Inflammatory macrophage treated with lipopolysaccharide for 1 hour (primary cell): ENCODE measurements at regions not wholly inside any gene's neighbourhood (a gene's known extent, or its start where the extent isn't known, plus 50 kb on each side); places are given as distances from the start of the nearest gene placed in this dataset.

Source experiments
- DNase-seq, 2 donors: peaks; one replicate each; pipeline ENCODE4 v3.0.0-alpha.2; 2020 to 2022

GRCh38 chr6:54991761-54992330 lies 145.3 kb downstream of the FAM83B start:
- DNase-seq, result no peak

DNA sequence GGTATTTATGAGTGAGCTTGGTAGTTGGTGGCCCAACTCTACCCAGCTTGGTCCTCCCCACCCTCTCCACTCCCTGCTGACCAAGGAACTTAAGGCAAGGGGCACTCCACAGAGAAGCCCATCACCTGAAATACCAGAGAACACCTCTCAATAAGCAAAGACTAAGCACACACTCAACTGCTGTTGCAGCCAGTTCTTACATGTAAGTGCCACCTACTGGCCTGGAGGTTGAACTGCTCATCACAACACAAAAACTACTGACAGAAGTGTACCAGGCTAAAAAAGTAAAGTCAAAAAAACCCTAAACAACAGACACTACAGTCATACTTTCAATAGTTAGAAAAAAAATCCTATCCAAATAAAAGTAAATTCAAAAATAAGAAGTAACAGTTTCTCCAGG lies 146.2 kb downstream of the FAM83B start:
- no peak for DNase-seq

DNA sequence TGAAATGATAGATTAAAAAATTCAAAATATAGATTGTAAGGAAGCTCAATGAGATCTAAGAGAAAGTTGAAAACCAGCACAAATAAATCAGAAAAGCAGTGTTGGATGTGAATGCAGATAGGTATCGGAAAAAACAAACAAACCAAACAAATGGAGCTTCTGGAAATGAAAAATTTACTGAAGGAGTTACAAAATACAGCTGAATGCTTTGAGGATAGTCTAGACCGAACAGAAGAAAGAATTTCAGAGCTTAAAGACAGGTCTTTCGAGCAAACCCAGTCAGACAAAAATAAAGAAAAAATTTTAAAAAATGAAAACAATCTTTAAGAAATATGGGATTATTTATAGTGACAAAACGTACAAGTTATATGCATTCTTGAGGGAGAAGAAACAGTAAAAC lies 146.7 kb downstream of the FAM83B start:
- DNase-seq, result no peak

DNA sequence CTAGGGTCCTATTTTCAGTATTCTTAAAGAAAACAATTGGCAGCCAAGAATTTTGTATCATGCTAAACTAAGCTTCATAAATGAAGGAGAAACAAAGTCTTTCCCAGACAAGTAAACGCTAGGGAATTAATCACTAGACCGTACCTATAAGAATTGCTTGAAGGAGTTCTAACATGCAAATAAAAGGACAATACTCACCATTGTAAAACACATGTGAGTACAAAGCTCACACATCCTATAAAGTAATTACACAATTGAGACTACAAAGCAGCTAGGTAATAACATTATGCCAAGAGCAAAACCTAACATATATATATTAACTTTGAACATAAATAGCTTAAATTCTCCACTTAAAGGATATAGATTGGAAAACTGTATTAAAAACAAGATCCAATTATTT lies 147.4 kb downstream of the FAM83B start:
- DNase-seq, result no peak

DNA sequence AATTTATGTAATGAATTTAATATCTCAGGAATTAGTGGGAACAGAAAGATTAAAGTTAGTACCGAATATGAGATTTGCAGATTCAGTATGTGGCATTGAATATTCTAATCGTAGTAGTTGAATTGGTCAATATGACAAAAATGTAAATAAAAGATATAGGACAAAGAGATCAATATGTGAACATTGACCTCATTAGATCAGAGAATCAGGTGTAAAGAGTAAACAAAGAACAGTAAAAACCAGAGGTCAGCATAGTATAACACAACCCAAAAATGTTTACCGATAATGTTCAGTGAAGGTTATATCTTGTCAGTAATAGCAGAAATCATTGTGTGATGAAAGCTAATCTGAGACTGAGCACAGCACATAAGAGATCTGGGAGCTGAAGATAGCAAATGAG lies 152.0 kb downstream of the FAM83B start:
- DNase-seq, result no peak

GRCh38 chr6:55003719-55004430 lies 157.3 kb downstream of the FAM83B start:
- DNase-seq, result no peak

GRCh38 chr6:55009131-55009530 lies 162.6 kb downstream of the FAM83B start:
- DNase-seq, result no peak

DNA sequence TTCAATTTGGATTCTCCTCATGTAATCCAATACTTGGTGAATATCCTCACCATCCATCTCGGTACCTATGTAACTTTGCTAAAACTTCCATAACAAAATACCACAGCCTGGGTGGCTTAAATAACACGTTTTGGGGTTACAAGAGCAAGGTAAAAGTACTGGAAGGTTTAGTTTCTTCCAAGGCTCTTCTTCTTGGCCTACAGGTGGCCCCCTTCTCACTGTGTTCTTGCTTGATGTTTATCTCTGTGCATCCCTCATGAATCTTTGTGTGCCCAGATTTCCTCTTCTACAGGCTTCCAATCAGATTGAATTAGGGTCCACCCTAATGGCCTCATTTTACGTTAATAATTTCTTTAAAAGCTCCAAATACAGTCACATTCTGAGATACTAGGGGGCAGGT lies 163.3 kb upstream of the HCRTR2 start:
- peak in 1 of 2 donors; percentile 17 for DNase-seq

DNA sequence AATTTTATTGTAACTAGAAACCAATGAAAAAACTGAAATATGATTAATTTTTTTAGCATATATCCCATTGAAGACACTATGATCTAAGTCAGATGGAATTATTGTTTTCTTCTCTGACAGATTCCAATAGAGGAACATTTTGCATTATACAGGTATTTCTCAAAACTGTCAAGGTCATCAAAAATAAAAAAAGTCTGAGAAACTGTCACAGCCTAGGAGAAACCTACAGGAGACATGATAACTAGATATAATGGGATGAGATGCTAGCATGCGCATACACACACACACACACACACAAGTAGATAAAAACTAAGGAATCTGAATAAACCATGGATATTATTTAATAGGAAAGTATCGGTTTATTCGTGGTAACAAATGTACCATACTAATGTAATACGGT lies 161.9 kb upstream of the HCRTR2 start:
- DNase-seq, result no peak

DNA sequence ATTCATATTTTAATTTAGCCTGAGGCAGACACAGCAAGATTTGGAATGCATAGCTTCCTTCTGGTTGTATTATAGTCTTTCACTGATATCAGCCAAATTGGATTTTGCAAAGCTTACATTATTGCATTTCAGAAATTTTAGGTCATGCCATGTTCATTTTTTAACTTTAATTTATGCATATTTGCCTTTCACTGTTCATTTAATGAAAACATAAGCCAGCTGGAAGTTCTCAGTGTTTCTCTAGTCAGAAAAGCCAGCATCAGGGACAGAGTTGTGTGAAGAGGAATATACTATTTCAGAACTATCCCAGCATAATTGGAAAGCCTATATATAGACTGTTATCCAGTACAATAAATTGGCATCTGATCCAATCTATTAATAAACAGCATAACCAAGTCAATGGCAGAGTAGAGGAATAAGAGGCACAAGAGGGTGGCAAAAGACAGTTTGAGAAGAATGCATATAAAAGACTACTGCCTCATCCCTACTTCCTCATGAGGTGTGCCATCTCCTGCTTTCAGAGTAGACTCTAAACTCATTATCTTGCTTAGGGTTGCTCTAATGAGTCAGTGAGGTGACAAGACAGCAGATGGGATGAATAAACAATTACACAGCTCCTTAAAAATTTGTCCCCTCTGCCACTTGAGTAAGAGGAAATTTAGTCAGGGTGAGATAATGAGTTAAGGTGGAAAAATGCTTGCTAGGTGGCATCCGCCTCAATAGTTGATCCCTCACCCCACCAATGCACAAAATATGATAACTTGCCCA lies 159.8 kb upstream of the HCRTR2 start:
- no peak for DNase-seq

DNA sequence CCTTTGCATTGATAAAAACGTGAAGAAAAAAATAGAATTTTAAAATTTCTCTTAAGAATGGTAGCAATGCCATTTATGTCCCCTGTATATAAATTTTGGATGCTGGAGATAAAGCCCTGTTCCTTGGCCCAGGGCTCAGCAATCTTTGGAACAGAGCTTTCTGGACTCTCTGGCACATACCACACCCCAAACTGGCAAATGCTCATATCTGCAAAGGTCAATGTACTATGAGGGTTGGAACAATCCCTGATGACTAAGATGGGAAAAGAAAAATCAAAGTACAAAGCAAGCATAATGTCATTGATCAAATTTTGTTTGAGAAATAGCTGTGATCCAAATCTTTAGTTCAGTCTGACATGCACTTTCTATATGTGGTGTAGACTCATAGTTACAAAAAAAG lies 158.1 kb upstream of the HCRTR2 start:
- no peak for DNase-seq

DNA sequence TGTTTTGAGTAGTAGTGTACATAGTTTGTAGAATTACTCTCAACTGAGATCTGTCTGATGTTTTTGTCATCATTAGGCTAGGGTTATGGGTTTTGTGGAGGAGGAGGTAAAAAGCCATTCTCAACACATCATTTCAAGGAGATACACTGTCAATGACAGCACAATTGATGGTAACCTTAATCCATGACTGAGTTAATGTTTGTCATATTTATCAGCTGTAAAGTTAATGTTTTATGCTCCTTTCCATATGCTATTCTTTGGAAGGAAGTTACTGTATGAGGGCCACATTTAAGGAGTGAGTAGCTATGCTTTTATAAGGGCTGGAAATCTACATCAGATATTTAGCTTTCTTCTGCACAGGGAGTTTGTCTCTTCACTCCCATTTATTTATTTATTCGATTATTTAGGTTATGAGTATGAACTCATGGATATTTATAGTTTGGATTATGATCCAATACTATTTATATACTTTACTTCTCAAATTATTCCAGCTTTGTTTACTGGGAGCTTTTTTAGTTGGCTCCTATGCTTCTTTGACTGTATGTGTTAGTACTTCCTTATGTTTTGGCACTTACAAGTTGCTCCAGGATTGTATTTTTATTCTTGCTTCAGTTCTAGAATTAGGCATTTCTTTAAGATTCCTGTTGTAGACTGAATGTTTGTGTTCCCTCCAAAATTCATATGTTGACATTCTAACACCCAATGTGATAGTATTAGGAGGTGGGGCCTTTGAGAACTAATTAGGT lies 156.6 kb upstream of the HCRTR2 start:
- no peak for DNase-seq

- DNase-seq, result no peak
Observed at GRCh38 chr6:55019591-55019990, 154.7 kb upstream of the HCRTR2 start.

DNA sequence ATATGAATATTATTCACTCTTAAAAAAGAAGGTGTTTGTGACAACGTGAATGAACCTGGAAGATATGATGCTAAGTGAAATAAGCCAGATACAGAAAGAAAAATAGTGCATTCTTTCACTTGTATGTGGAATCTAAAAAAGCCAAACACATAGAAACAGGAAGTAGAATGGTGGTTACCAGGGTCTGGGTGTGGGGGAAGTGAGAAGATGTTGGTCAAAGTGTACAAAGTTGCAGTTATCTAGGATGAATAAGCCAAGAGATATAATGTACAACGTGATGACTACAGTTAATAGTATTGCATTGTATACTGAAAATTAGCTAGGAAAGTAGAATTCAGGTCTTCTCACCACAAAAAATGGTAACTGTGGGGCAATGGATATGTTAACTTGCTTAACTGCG lies 151.1 kb upstream of the HCRTR2 start:
- DNase-seq, result peak; percentile 40 to 54

DNA sequence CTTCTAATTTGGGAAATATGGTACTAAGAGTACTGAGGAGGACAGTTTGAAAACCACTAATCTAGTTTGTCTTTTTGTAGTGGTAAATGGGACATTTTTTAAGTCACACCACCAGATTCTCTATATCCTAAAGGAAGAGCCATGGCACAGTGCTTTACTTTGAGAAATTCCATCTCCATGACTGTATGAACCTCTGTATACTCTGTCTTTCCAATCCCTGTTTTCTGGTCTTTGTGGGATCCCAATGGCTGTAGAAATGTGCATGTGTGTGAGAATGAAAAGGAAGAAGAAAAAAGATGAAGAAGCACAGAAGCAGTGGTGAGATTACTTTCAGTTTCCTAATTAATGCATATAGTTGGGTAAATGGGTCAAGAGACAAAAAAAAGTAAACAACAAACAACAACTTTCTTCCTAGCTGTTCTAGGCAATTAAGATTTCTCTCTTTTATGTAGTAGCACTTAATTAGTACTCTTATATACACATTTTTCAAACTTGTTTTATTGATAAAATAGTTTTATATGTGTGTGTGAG lies 141.2 kb upstream of the HCRTR2 start:
- DNase-seq, result peak; percentile 13 to 27

DNA sequence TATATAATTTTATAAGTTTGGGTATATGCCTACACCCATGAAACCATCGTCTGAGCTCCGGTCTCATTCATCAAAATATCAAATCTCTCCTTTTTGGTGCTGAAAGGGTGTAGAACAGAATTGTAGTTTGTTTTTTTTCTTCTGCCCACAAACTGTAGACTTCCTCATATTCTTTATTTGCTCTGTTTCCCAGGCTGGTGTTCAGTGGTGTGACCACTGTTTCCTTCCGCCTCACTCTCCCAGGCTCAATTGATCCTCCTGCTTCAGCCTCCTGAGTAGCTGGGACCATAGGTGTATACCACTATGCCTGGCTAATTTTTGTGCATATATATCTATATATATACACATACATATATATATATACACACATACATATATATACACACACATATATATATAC lies 139.6 kb upstream of the HCRTR2 start:
- peak; percentile 22 to 29 for DNase-seq

DNA sequence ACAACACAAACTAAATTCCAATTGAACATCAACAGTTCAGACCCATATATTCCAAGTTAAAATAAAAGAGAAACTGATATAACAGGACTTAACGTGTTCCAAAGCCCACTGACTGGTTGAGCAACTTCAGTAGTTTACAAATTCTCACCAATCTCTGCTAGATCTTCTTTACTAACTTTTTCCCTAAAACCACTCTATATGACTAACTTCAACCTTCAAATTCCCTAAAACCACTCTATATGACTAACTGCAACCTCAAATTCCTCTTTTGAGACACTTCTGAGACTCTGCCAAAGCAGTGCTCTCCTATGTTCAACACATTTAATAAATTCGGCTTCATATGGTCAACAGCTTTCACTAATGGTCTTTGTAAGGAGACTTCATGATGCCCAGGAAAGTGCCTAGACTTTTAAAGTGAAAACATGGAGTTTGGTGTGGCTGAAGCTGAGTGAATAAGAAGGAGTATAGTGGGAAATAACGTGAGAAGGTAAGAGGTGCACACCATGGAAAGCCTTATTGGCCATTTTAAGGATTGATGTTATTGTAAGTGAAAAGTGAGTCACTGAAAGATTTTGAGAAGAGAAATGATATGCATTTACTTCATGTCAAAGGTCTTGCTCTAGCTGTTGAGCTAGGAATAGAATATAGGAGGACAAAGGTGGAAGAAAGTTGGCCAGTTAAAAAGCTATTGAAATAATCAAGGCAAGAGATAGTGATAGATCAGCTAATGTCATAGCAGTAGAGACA lies 134.0 kb upstream of the HCRTR2 start:
- DNase-seq, result peak; percentile 76 to 81

DNA sequence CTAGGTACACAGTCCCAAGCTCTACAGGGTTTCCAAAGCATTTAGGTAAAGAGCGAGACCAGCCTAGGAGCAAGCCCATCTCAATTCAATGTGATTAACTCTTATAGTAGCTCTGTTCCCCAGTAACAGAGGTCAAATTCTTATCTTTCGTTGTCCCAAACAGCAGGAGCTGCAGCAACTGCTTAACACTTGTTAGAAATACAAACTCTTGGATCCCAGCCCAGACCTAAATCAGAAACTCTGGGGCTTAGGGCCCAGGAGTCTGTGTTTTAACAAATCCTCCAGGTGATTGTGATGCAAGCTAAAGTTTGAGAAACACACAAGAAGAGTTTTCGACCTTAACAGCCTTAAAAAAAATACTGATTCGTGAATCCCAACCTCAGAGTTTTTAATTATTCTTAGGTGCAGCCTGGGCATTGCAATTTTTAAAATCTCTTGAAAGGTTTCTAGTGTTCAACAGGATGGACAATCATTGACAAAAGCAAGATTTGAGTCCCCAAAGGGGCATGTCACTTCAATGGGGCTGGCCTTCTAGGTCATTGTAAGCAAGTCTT lies 127.4 kb upstream of the HCRTR2 start:
- DNase-seq, result no peak

GRCh38 chr6:55047451-55048044 lies 126.8 kb upstream of the HCRTR2 start:
- peak; percentile 76 to 79 for DNase-seq

- DNase-seq, result peak in 1 of 2 donors; percentile 18
Observed at GRCh38 chr6:55049866-55050265, 124.4 kb upstream of the HCRTR2 start.

GRCh38 chr6:55052846-55053245 lies 121.5 kb upstream of the HCRTR2 start:
- no peak for DNase-seq

- DNase-seq, result no peak
Observed at GRCh38 chr6:55058682-55059081, 115.6 kb upstream of the HCRTR2 start.
